Esophagus squamous epithelium (tissue), 5 donors: ENCODE measurements at regions not wholly inside any gene's neighbourhood (a gene's known extent, or its start where the extent isn't known, plus 50 kb on each side); places are given as distances from the start of the nearest gene placed in this dataset.

Source experiments
- DNase-seq: peaks from one replicate; lab custom pipeline; 2025; lab: John Stamatoyannopoulos, UW
- H3K27ac ChIP-seq, 4 donors: fragments of 200-600 bp; sonication (generic); one replicate each; pipeline ENCODE4 v1.5.1; 2016 to 2019; ENCODE audit warnings: mild to moderate bottlenecking in 1 of 4
- H3K27me3 ChIP-seq, 4 donors: fragments of 200-600 bp; sonication (generic); 1 replicate in 3 of 4; 2 replicates in 1 of 4; pipeline versions ENCODE4 v1.5.1 to v1.6.0; 2017 to 2021; ENCODE audit warnings: antibody characterized with exemption in 1 of 4
- H3K36me3 ChIP-seq, 3 donors: fragments of 200-600 bp; sonication (generic); one replicate each; pipeline ENCODE4 v1.5.1; 2016 to 2019
- H3K4me1 ChIP-seq, 3 donors: fragments of 200-600 bp; sonication (generic); one replicate each; pipeline ENCODE4 v1.5.1; 2017 to 2019
- H3K4me3 ChIP-seq, 4 donors: fragments of 200-600 bp; sonication (generic); 1 replicate in 3 of 4; 2 replicates in 1 of 4; pipeline ENCODE4 v1.5.1; 2016 to 2019; ENCODE audit warnings: mild to moderate bottlenecking in 2 of 4, moderate library complexity in 1 of 4
- H3K9me3 ChIP-seq, 3 donors: fragments of 200-600 bp; sonication (generic); one replicate each; pipeline ENCODE4 v1.5.1; 2016 to 2019
- POLR2A ChIP-seq, 4 donors: fragments of 450-650 bp; IDR thresholded peaks; one replicate each; pipeline ENCODE4 v1.6.1; 2017; ENCODE audit warnings: antibody characterized with exemption in 4 of 4, mild to moderate bottlenecking in 4 of 4, moderate library complexity in 3 of 4
- WGBS, 2 donors: methylation state at CpG; one replicate each; pipeline ENCODE4 v1.1.5; 2018; 5-methylcytosine and 5-hydroxymethylcytosine counted together
- intact Hi-C: fragments of 100-400 bp; cut with DNase I; formaldehyde crosslinking; loops from one replicate; pipeline ENCODE4 v1.15.0; 2022
- TF ChIP-seq, protein P1 (sequence below), 6 experiments: fragments of 450-650 bp in 4 of 6; fragments of 200-600 bp in 2 of 6; sonication (generic) in 2 of 6; IDR thresholded peaks; one replicate each; pipeline ENCODE4 v1.5.1; 2016 to 2019; ENCODE audit warnings: antibody characterized with exemption in 6 of 6, mild to moderate bottlenecking in 4 of 6, moderate library complexity in 4 of 6
- donor health status: DM: yes; HTN: yes; CAD: no.

DNA sequence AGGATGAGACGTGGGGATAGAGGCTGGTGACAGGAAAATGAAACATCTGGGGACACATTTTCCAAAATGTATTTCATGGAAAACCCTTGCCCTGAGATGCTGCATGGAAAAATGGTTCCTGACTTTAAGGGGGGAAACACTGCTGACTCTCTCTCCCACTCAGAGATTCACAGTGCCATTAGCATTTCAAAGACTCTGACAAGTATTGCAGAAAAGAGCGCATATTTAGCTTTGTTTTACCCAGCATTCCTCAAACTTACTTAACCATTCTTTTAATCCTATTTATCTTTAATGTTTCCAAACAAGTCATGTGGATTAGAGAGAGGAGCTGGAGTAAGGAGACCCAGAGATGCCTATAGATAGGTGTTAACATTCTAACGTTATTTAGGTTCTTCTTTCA, 141.8 kb upstream of the DYRK2 start:
- Histone ChIP-seq H3K27ac (no peak overlapping the region), H3K9me3 (no peaks in the 10 kb centered on the region)
- TF ChIP-seq, protein P1, sequence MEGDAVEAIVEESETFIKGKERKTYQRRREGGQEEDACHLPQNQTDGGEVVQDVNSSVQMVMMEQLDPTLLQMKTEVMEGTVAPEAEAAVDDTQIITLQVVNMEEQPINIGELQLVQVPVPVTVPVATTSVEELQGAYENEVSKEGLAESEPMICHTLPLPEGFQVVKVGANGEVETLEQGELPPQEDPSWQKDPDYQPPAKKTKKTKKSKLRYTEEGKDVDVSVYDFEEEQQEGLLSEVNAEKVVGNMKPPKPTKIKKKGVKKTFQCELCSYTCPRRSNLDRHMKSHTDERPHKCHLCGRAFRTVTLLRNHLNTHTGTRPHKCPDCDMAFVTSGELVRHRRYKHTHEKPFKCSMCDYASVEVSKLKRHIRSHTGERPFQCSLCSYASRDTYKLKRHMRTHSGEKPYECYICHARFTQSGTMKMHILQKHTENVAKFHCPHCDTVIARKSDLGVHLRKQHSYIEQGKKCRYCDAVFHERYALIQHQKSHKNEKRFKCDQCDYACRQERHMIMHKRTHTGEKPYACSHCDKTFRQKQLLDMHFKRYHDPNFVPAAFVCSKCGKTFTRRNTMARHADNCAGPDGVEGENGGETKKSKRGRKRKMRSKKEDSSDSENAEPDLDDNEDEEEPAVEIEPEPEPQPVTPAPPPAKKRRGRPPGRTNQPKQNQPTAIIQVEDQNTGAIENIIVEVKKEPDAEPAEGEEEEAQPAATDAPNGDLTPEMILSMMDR (IDR thresholded peaks at IDR 0.05): no peak
- TF ChIP-seq POLR2A (IDR thresholded peaks at IDR 0.05): no peak

DNA sequence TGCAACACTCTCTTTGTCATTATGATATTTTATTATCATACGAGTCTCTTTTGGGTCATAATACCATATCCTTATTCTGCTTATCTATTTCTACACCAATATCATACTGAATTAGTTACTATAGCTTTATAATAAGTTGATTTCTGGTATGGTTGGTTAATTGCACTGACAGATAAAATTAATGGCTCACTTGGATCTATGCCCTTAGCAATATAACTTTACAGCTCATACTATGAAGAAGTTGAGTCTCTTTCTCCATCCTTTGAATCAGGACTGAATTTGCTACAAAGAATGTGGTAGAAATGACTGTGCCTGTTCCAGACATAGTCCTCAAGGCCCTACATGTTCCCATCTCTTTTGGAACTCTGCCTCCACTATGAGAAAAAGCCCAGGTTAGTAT, 139.7 kb upstream of the DYRK2 start:
- WGBS, 2 donors: 88 to 96% methylated on average over 1 of the region's 1 CpG

More for the DNA sequence above, 141.8 kb upstream of the DYRK2 start:
- intact Hi-C loops: no loop called here
- Histone ChIP-seq H3K4me1 (no peaks in the 10 kb centered on the region), H3K36me3 (no peaks in the 10 kb centered on the region), H3K4me3 (no peak overlapping the region), H3K27me3 (peaks cover 0 to 12% (median 0%) of the 10 kb centered on the region in 4 donors)
- no peak for DNase-seq
- 50 to 54% methylated on average over 3 of the region's 3 CpGs for WGBS, 2 donors

DNA sequence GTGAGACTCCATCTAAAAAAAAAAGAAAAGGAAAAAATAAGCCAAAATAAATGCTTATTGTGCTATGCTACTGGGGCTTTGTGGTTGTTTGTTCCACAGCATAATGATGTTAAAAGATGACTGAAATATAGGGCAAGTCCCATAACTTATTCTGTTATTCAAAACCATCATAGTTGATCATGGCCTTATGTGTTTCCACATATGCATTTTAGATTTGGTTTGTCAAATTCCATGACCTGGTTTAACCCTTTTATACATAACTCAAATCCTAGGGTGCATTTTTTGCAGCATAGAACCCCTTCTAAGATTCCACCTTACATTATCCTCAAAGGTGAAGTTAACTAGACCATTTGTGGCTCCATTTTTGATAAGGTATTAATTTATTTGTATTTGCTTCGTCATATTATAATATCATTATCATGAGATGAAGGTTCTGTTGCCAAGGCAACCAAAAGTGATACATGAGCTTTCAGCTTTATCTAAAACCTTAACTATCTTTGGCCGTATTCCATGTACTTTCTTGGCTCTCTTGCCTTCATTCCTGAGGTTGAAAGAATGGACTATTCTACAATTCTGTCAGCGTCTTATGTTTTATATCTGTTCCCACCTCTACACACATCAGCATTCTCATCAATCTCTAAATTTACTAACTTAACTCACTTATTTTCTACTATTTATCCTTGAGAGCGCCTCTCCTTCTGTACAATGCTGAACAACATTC, 138.7 kb upstream of the DYRK2 start:
- H3K27ac ChIP-seq: no peak overlapping the region
- intact Hi-C loops: no loop called here
- 72 to 80% methylated on average over 4 of the region's 4 CpGs for WGBS, 2 donors
- peaks cover 0 to 4% (median 0%) of the 10 kb centered on the region in 3 donors for H3K4me1 ChIP-seq
- H3K27me3 ChIP-seq: peaks cover 0 to 13% (median 0%) of the 10 kb centered on the region in 4 donors
- H3K9me3 ChIP-seq: no peaks in the 10 kb centered on the region
- H3K4me3 ChIP-seq: no peak overlapping the region
- TF ChIP-seq, protein P1 (IDR thresholded peaks at IDR 0.05): no peak
- no peak for TF ChIP-seq POLR2A (IDR thresholded peaks at IDR 0.05)
- H3K36me3 ChIP-seq: no peaks in the 10 kb centered on the region
- DNase-seq: no peak

More for the DNA sequence above, 139.7 kb upstream of the DYRK2 start:
- Histone ChIP-seq H3K4me1 (no peaks in the 10 kb centered on the region), H3K36me3 (no peaks in the 10 kb centered on the region), H3K4me3 (no peak overlapping the region), H3K27me3 (peaks cover 0 to 13% (median 0%) of the 10 kb centered on the region in 4 donors), H3K27ac (no peak overlapping the region), H3K9me3 (no peaks in the 10 kb centered on the region)
- intact Hi-C loops: no loop called here
- TF ChIP-seq, protein P1 (IDR thresholded peaks at IDR 0.05): no peak
- TF ChIP-seq POLR2A (IDR thresholded peaks at IDR 0.05): no peak
- DNase-seq: no peak

- DNase-seq: no peak
Measured at GRCh38 chr12:67512061-67512460, 136.5 kb upstream of the DYRK2 start.

GRCh38 chr12:67514502-67514901, 134.0 kb upstream of the DYRK2 start:
- TF ChIP-seq, protein P1 (IDR thresholded peaks at IDR 0.05): no peak
- no peak for TF ChIP-seq POLR2A (IDR thresholded peaks at IDR 0.05)
- Histone ChIP-seq H3K9me3 (no peaks in the 10 kb centered on the region), H3K27me3 (peaks cover 0 to 13% (median 0%) of the 10 kb centered on the region in 4 donors), H3K36me3 (no peaks in the 10 kb centered on the region), H3K27ac (no peak overlapping the region), H3K4me3 (no peak overlapping the region), H3K4me1 (peaks cover 3 to 47% (median 3%) of the 10 kb centered on the region in 3 donors)
- 82 to 87% methylated on average over 3 of the region's 3 CpGs for WGBS, 2 donors
- DNase-seq: no peak
- intact Hi-C loops: no loop called here

More at GRCh38 chr12:67512061-67512460, 136.5 kb upstream of the DYRK2 start:
- Histone ChIP-seq H3K27ac (no peak overlapping the region), H3K4me3 (no peak overlapping the region), H3K9me3 (no peaks in the 10 kb centered on the region), H3K4me1 (peaks cover 0 to 26% (median 0%) of the 10 kb centered on the region in 3 donors), H3K27me3 (peaks cover 0 to 13% (median 0%) of the 10 kb centered on the region in 4 donors), H3K36me3 (no peaks in the 10 kb centered on the region)
- TF ChIP-seq POLR2A (IDR thresholded peaks at IDR 0.05): no peak
- TF ChIP-seq, protein P1 (IDR thresholded peaks at IDR 0.05): no peak
- intact Hi-C loops: no loop called here
